ENCODE measurements at regions not wholly inside any gene's neighbourhood (a gene's known extent, or its start where the extent isn't known, plus 50 kb on each side); places are given as distances from the start of the nearest gene placed in this dataset.

DNA sequence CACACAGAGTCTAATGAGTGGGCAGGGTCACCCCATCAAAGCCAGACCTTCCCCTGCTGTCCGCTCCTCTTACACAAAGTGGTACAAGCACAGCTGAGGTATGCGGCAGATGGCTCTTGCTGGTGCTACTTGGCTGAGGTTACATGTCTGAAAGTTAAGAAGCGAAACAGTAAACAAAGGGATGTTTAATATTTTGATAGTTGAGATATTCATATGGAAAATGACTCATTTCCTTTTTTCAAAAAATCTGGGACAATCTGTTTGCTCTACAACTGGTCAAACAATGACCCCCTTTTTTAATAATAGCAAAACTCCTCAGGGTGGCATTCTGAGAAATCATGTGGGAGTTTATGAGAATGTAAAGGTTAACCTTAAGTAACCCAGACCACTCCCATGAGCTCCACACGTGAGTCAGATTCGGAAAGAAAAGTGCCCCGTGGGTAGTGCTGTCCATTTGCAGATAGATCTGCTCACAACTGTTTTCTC, 245.3 kb downstream of the TBXT start:
- Mint-ChIP-seq H3K27me3 (ENCODE audit: low read depth, poor library complexity) (peaks cover 10% of the 10 kb centered on the region), H3K9me3 (no peaks in the 10 kb centered on the region), H3K4me1 (no peaks in the 10 kb centered on the region), H3K36me3 (ENCODE audit: low read depth) (no peaks in the 10 kb centered on the region), H3K4me3 (no peak overlapping the region), H3K27ac (no peak overlapping the region)
- DNase-seq: no peak
- TF ChIP-seq, protein P1, sequence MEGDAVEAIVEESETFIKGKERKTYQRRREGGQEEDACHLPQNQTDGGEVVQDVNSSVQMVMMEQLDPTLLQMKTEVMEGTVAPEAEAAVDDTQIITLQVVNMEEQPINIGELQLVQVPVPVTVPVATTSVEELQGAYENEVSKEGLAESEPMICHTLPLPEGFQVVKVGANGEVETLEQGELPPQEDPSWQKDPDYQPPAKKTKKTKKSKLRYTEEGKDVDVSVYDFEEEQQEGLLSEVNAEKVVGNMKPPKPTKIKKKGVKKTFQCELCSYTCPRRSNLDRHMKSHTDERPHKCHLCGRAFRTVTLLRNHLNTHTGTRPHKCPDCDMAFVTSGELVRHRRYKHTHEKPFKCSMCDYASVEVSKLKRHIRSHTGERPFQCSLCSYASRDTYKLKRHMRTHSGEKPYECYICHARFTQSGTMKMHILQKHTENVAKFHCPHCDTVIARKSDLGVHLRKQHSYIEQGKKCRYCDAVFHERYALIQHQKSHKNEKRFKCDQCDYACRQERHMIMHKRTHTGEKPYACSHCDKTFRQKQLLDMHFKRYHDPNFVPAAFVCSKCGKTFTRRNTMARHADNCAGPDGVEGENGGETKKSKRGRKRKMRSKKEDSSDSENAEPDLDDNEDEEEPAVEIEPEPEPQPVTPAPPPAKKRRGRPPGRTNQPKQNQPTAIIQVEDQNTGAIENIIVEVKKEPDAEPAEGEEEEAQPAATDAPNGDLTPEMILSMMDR (IDR thresholded peaks at IDR 0.05): no peak

DNA sequence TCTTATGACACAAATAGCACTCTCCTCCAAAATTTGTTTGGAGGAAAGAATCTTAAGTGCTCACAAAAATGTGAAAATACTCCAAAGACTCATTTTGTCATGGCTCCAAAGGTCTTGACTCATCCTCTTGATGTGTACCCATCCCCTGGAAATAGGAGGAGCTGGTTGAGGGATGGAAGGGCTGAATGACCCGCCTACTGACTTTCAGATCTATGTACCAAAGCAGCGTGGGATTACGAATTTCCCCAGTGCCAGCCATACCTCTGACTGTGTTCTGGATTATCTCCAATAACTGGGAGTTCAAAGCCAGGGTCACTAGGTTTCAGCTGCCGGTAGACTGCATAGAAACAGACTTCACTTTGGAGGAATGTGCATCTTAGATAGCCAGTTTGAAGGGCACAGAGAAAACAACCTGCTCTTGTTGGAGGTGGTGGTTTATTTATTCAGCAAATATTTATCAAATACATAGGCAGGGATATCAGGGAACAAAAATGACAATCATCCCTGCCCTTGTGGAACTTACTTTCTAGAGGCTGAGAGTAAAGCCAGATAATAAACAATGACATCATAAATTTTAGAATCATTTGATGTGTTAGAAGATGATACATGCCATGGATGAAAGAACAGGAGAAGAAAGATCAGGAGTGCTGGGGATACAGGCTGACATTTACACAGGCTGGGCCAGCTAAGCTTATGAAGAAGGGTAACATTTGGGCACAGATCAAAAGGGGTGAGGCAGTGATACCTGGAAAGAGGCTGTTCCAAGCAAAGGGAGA, 246.6 kb downstream of the TBXT start:
- no peaks in the 10 kb centered on the region for H3K4me1 Mint-ChIP-seq
- TF ChIP-seq, protein P1 (IDR thresholded peaks at IDR 0.05): no peak
- no peak overlapping the region for H3K27ac Mint-ChIP-seq
- DNase-seq: no peak
- H3K9me3 Mint-ChIP-seq: no peaks in the 10 kb centered on the region
- H3K4me3 Mint-ChIP-seq: no peak overlapping the region
- peaks cover 20% of the 10 kb centered on the region for H3K27me3 Mint-ChIP-seq (ENCODE audit: low read depth, poor library complexity)
- no peaks in the 10 kb centered on the region for H3K36me3 Mint-ChIP-seq (ENCODE audit: low read depth)

DNA sequence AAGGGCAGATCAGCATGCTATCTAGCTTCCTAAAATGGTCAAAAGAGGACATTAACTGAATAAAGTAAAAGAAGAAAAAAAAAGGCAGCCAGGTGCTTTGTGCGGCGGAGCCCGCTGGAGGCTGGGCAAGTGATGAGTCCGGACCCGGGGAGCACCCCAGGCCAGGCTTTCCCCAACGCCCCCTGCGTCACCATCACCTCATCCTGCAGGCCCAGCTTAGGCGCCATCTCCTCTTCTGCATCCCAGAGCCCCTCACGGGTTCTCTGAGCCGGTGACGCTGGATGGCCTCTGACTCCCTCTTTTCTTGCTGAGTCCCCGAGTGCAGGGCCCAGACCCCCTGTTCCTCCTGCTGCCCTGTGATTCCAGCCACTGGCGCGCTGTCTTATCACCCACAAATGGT, 250.1 kb downstream of the TBXT start:
- TF ChIP-seq, protein P1 (IDR thresholded peaks at IDR 0.05): no peak
- Mint-ChIP-seq H3K4me3 (no peak overlapping the region), H3K4me1 (no peaks in the 10 kb centered on the region), H3K27ac (no peak overlapping the region), H3K9me3 (no peaks in the 10 kb centered on the region), H3K36me3 (ENCODE audit: low read depth) (no peaks in the 10 kb centered on the region), H3K27me3 (ENCODE audit: low read depth, poor library complexity) (peaks cover 30% of the 10 kb centered on the region)
- no peak for DNase-seq

DNA sequence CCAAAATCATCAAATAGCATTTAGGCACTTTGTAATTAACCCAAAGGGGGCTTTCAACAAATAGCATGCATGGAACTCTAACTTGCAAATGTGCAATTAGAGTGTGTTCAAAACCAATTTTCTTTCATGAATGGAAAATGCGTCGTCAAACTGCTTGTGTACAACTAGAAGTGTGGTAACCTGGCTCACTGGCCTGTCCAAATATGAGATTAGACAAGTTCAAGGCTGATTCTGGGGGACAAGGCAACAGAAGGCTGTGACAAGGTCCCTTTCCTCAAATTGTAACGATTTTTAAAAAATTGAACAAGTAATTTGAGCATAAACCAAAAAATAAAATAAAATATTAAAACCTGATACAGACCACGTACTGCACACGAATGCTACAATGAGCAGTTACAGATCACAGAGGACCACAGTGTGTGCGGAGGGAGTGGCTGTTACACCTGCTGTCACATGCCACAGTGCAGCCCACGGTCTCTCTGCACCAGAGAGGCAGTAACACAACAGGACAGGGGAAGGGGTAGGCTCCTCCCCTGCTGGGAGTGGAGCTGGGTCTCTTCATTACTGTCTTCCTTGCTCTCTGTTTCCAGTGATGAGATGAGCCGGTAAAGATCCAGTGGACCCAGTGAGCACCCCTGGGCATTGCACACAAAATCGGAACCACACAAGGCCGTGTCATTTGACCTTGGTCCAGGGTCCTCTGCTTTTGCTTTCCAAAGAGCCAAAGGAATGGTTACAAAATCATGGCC, 252.2 kb upstream of the PDE10A start:
- Mint-ChIP-seq H3K36me3 (ENCODE audit: low read depth) (no peaks in the 10 kb centered on the region), H3K9me3 (no peaks in the 10 kb centered on the region), H3K27me3 (ENCODE audit: low read depth, poor library complexity) (peaks cover 32% of the 10 kb centered on the region), H3K4me1 (no peaks in the 10 kb centered on the region), H3K4me3 (no peak overlapping the region), H3K27ac (no peak overlapping the region)
- TF ChIP-seq, protein P1 (IDR thresholded peaks at IDR 0.05): no peak
- no peak for DNase-seq

DNA sequence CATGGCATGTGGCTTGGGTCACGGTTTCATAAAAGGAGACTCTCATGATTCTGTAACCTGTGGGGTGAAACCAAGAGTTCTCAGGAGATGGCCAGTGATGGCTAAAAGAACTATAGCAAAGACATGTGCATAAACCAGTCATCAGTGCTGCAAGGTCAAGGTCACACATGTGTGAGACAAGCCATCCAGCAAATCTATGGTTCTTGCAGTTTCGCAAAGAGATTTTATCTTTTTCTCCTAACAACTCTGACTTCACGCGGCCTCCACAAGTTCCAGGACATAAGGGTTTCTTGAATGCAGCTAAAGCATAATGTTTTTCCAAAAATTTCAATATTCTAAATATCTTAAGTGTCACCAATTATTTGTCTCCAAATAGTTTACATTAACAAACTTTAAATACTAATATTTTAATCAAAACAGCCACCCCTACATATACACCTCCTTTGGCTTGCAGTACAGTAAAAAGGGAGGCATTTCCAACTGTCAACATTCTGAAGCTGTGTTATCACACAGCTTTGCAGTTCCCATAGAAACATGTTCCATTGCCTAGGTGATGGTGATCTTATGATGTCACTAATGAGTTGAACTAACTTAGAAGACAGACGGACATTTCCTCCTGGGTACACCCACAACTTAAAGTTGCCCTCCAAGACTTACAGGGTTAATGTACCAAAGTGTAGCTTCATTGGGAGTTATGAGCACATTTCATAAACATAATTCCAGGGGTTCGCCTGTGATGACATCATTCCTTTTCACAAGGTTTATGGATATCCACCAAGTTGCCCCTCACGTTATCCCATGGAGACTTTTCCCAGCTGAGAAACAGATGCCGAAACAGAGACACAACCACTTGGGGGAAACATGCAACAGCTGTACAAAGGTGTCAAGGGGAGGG, 250.9 kb upstream of the PDE10A start:
- H3K36me3 Mint-ChIP-seq (ENCODE audit: low read depth): no peaks in the 10 kb centered on the region
- no peak for DNase-seq
- H3K9me3 Mint-ChIP-seq: no peaks in the 10 kb centered on the region
- TF ChIP-seq, protein P1 (IDR thresholded peaks at IDR 0.05): no peak
- H3K4me3 Mint-ChIP-seq: no peak overlapping the region
- H3K27me3 Mint-ChIP-seq (ENCODE audit: low read depth, poor library complexity): peaks cover 35% of the 10 kb centered on the region
- H3K4me1 Mint-ChIP-seq: no peaks in the 10 kb centered on the region
- H3K27ac Mint-ChIP-seq: no peak overlapping the region
